A549 (cell line): ENCODE measurements at regions not wholly inside any gene's neighbourhood (a gene's known extent, or its start where the extent isn't known, plus 50 kb on each side); places are given as distances from the start of the nearest gene placed in this dataset.

Experiments used
- ATAC-seq, 2 experiments: fragments of 200-7000 bp in 1 of 2; fragments of >200 bp in 1 of 2; cut with Nextera tagmentation in 1 of 2; cut with Tn5 transposase in 1 of 2; 3 replicates each; pipeline versions ENCODE4 v1.8.0 to v1.9.1; 2018 to 2020; ENCODE audit warnings: mild to moderate bottlenecking in 1 of 2, moderate library complexity in 1 of 2
- CTCF ChIA-PET: fragments of 300-600 bp; sonication (Branson Sonifier 250); formaldehyde crosslinking; extraction: SDS; loops from one replicate; lab custom pipeline; 2021; ENCODE audit warnings: antibody characterized with exemption, inconsistent platforms; lab: Yijun Ruan, JAX
- POLR2A ChIA-PET: fragments of 350-600 bp; formaldehyde crosslinking; extraction: SDS; loops from one replicate; lab custom pipeline; 2021; ENCODE audit warnings: antibody characterized with exemption, inconsistent platforms; lab: Yijun Ruan, JAX
- DNase-seq, 2 experiments: peaks; one replicate each; pipeline versions ENCODE4 v3.0.0 to v3.0.0-alpha.2; 2011 to 2016; ENCODE audit warnings: low read depth in 1 of 2, low spot score in 1 of 2
- FAIRE-seq: peaks from 2 replicates; lab custom pipeline; 2011; peaks lifted over from hg19 to GRCh38; lab: Jason Lieb, UNC
- H3K27ac ChIP-seq, 2 experiments: fragments of >200 bp; sonication (Bioruptor Twin); formaldehyde crosslinking; 3 replicates each; pipeline ENCODE4 v1.5.1; 2016 to 2017
- H3K4me1 ChIP-seq: fragments of >200 bp; sonication (Bioruptor Twin); formaldehyde crosslinking; 3 replicates; pipeline ENCODE4 v1.6.1; 2016
- H3K4me2 ChIP-seq: fragments of >200 bp; sonication (Bioruptor Twin); formaldehyde crosslinking; 3 replicates; pipeline ENCODE4 v1.6.1; 2016
- H3K4me3 ChIP-seq: fragments of >200 bp; sonication (Bioruptor Twin); formaldehyde crosslinking; 3 replicates; pipeline ENCODE4 v1.5.1; 2016
- H3K9me3 ChIP-seq: fragments of >200 bp; sonication (Bioruptor Twin); formaldehyde crosslinking; 3 replicates; pipeline ENCODE4 v1.6.1; 2016
- CBX2 ChIP-seq: fragments of 200-600 bp; sonication (generic); IDR thresholded peaks from 2 replicates; pipeline ENCODE4 v1.6.1; 2016; ENCODE audit warnings: low read depth, mild to moderate bottlenecking, borderline replicate concordance
- EHMT2 ChIP-seq: fragments of 200-600 bp; sonication (generic); IDR thresholded peaks from 2 replicates; pipeline ENCODE4 v1.6.1; 2016; ENCODE audit warnings: antibody characterized with exemption, low read depth, mild to moderate bottlenecking, moderate library complexity
- ELK1 ChIP-seq: fragments of 150-350 bp; IDR thresholded peaks from 2 replicates; pipeline ENCODE4 v1.6.1; 2014; ENCODE audit warnings: low read depth, mild to moderate bottlenecking, low read length
- EP300 ChIP-seq, 2 experiments: fragments of >200 bp; sonication (Bioruptor Twin); formaldehyde crosslinking; IDR thresholded peaks; 2 replicates in 1 of 2; 3 replicates in 1 of 2; pipeline ENCODE4 v1.6.1; 2016 to 2017
- ESRRA ChIP-seq: fragments of 150-350 bp; IDR thresholded peaks from 2 replicates; pipeline ENCODE4 v1.6.1; 2014; ENCODE audit warnings: mild to moderate bottlenecking, low read length, borderline replicate concordance
- JUN ChIP-seq, 2 experiments: fragments of >200 bp; sonication (Bioruptor Twin); formaldehyde crosslinking; IDR thresholded peaks; 2 replicates in 1 of 2; 3 replicates in 1 of 2; pipeline ENCODE4 v1.6.1; 2016 to 2017
- PBX3 ChIP-seq: IDR thresholded peaks from 2 replicates; pipeline ENCODE4 v1.6.1; 2012
- RARB ChIP-seq: fragments of 250-450 bp; sonication (Bioruptor Pico); IDR thresholded peaks from 2 replicates; pipeline ENCODE4 v1.8.0; 2021; ENCODE audit warnings: mild to moderate bottlenecking, moderate library complexity
- RFX5 ChIP-seq: fragments of 450-650 bp; IDR thresholded peaks from 2 replicates; pipeline ENCODE4 v1.7.1; 2014; ENCODE audit warnings: antibody characterized with exemption, mild to moderate bottlenecking, moderate library complexity
- TFCP2L1 ChIP-seq: fragments of 250-450 bp; sonication (Bioruptor Pico); IDR thresholded peaks from 2 replicates; pipeline ENCODE4 v1.5.0; 2021; ENCODE audit warnings: mild to moderate bottlenecking
- USF2 ChIP-seq: fragments of 450-650 bp; IDR thresholded peaks from 2 replicates; pipeline ENCODE4 v1.6.1; 2014; ENCODE audit warnings: antibody characterized with exemption
- ZNF302 ChIP-seq: fragments of 250-450 bp; sonication (Bioruptor Pico); IDR thresholded peaks from 2 replicates; pipeline ENCODE4 v1.9.0; 2021; ENCODE audit warnings: inconsistent platforms, mild to moderate bottlenecking, moderate library complexity
- ZSCAN20 ChIP-seq: fragments of 250-450 bp; sonication (Bioruptor Pico); IDR thresholded peaks from 2 replicates; pipeline ENCODE4 v1.8.0; 2022; ENCODE audit warnings: mild to moderate bottlenecking, moderate library complexity
- WGBS: methylation state at CpG from one replicate; pipeline ENCODE4 v1.1.6; 2017; ENCODE audit errors: missing lambda C conversion rate; 5-methylcytosine and 5-hydroxymethylcytosine counted together
- TF ChIP-seq, protein P1 (sequence below): fragments of 250-450 bp; sonication (Bioruptor Pico); IDR thresholded peaks from 2 replicates; pipeline ENCODE4 v1.5.0; 2021; ENCODE audit warnings: mild to moderate bottlenecking, moderate library complexity, borderline replicate concordance

DNA sequence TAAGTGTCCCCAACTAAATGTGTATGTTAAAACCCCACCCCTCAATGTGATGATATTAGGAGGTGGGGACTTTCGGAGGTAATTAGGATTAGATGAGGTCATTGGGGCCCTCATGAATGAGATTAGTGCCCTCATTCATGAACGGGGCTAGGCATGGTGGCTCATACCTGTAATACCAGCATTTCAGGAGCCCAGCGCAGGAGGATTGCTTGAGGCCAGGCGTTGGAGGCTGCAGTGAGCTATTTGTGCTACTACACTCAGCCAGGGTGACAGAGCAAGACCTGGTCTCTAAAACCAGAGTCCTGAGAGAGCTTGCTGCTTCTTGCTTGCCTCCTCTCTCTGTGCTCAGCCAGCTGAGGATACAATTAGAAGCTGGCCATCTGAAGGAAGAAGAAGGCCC, 62.1 kb upstream of the HSPA9 start:
- ATAC-seq (no peak), FAIRE-seq (no peak), DNase-seq (no peak)
- no peak overlapping the region for H3K4me2 ChIP-seq
- POLR2A ChIA-PET, result no interaction called here
- TF ChIP-seq CBX2 (no peak), PBX3 (no peak), EHMT2 (no peak), USF2 (no peak), ZNF302 (CRISPR knock-in tag) (no peak), TFCP2L1 (CRISPR knock-in tag) (no peak), RFX5 (no peak), JUN (IDR thresholded peaks at IDR 0.05) (no peak), ZSCAN20 (CRISPR knock-in tag) (no peak), ELK1 (no peak), ESRRA (no peak)
- TF ChIP-seq, protein P1, sequence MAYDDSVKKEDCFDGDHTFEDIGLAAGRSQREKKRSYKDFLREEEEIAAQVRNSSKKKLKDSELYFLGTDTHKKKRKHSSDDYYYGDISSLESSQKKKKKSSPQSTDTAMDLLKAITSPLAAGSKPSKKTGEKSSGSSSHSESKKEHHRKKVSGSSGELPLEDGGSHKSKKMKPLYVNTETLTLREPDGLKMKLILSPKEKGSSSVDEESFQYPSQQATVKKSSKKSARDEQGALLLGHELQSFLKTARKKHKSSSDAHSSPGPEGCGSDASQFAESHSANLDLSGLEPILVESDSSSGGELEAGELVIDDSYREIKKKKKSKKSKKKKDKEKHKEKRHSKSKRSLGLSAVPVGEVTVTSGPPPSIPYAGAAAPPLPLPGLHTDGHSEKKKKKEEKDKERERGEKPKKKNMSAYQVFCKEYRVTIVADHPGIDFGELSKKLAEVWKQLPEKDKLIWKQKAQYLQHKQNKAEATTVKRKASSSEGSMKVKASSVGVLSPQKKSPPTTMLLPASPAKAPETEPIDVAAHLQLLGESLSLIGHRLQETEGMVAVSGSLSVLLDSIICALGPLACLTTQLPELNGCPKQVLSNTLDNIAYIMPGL (CRISPR knock-in tag), result no peak
- CTCF ChIA-PET, result no interaction called here
- H3K4me1 ChIP-seq, result 0 out of 3 replicates have a peak, but pooled peaks cover 3% of the 10 kb centered on the region
- H3K27ac ChIP-seq, result no peak overlapping the region
- 87% methylated on average over 4 of the region's 4 CpGs for WGBS
- no peaks in the 10 kb centered on the region for H3K9me3 ChIP-seq
- no peak overlapping the region for H3K4me3 ChIP-seq

GRCh38 chr5:138636398-138636944, 61.3 kb upstream of the HSPA9 start:
- no peak for DNase-seq
- 67% methylated on average over 5 of the region's 5 CpGs for WGBS
- ChIA-PET POLR2A (no interaction called here), CTCF (no interaction called here)
- Histone ChIP-seq H3K4me1 (0 out of 3 replicates have a peak, but pooled peaks cover 3% of the 10 kb centered on the region), H3K9me3 (no peaks in the 10 kb centered on the region), H3K27ac (no peak overlapping the region), H3K4me2 (no peak overlapping the region), H3K4me3 (no peak overlapping the region)
- TF ChIP-seq EP300 (IDR thresholded peaks at IDR 0.05) (no peak), RARB (no peak)
- no peak for ATAC-seq
- no peak for FAIRE-seq

- WGBS, result 72% methylated on average over 5 of the region's 5 CpGs
- no peak for DNase-seq
- CTCF ChIA-PET, result interaction anchor here (1.1 kb wide), 1 partner anchor 12 kb away, joined by 3 read pairs; no protein-coding TSS in a partner anchor
- no peak overlapping the region for H3K4me2 ChIP-seq
- no peak for TF ChIP-seq USF2
- TF ChIP-seq, all 56 proteins: peak for 0
- Histone ChIP-seq H3K4me1 (0 out of 3 replicates have a peak, but pooled peaks cover 3% of the 10 kb centered on the region), H3K4me3 (no peak overlapping the region), H3K27ac (no peak overlapping the region), H3K9me3 (no peaks in the 10 kb centered on the region)
- POLR2A ChIA-PET, result no interaction called here
- FAIRE-seq, result no peak
- no peak for ATAC-seq
Measured at GRCh38 chr5:138635708-138636107, 60.5 kb upstream of the HSPA9 start.
